RWPE1 (cell line): ENCODE measurements at regions not wholly inside any gene's neighbourhood (a gene's known extent, or its start where the extent isn't known, plus 50 kb on each side); places are given as distances from the start of the nearest gene placed in this dataset.

Source experiments
- CTCF ChIA-PET: fragments of 350-600 bp; sonication (Branson Sonifier 250); formaldehyde crosslinking; extraction: SDS; loops from one replicate; lab custom pipeline; 2021; lab: Yijun Ruan, JAX
- POLR2A ChIA-PET: fragments of 400-600 bp; formaldehyde crosslinking; extraction: SDS; loops from one replicate; lab custom pipeline; 2020; ENCODE audit warnings: antibody characterized with exemption; ENCODE audit not compliant: low non-redundant PET; lab: Yijun Ruan, JAX
- DNase-seq: peaks from one replicate; pipeline ENCODE4 v3.0.0; 2012; ENCODE audit warnings: low spot score
- H3K27ac ChIP-seq: fragments of 450-650 bp; 2 replicates; pipeline ENCODE4 v1.5.1; 2017
- TF ChIP-seq, protein P1 (sequence below): fragments of 450-650 bp; conservative IDR thresholded peaks from 2 replicates; pipeline ENCODE4 v1.5.1; 2017; ENCODE audit warnings: low read depth, mild to moderate bottlenecking

DNA sequence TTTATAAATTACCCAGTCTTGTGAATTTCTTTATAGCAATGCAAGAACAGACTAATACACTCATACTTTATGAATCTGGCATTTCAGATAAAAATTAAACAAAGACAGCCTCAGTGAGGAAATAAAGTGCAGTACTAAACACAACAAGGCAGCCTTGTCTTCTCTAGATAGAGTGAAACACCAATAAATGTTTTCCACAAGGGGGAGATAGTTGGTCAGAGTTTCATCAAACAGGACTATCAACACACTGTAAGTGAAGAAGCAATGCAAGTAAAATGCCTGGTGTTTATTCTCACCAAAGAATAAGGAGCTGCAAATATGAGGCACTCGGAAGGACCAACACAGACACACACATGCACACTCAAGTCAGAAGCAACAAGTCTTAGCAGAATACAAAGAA, 62.8 kb downstream of the FAM9B start:
- CTCF ChIA-PET: interaction anchor here (0.7 kb wide), 1 partner anchor 737 kb away, joined by 3 read pairs; no protein-coding TSS in a partner anchor
- H3K27ac ChIP-seq: no peak overlapping the region
- POLR2A ChIA-PET: no interaction called here
- TF ChIP-seq, protein P1, sequence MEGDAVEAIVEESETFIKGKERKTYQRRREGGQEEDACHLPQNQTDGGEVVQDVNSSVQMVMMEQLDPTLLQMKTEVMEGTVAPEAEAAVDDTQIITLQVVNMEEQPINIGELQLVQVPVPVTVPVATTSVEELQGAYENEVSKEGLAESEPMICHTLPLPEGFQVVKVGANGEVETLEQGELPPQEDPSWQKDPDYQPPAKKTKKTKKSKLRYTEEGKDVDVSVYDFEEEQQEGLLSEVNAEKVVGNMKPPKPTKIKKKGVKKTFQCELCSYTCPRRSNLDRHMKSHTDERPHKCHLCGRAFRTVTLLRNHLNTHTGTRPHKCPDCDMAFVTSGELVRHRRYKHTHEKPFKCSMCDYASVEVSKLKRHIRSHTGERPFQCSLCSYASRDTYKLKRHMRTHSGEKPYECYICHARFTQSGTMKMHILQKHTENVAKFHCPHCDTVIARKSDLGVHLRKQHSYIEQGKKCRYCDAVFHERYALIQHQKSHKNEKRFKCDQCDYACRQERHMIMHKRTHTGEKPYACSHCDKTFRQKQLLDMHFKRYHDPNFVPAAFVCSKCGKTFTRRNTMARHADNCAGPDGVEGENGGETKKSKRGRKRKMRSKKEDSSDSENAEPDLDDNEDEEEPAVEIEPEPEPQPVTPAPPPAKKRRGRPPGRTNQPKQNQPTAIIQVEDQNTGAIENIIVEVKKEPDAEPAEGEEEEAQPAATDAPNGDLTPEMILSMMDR: peak; percentile 21
- DNase-seq: peak; percentile 8

DNA sequence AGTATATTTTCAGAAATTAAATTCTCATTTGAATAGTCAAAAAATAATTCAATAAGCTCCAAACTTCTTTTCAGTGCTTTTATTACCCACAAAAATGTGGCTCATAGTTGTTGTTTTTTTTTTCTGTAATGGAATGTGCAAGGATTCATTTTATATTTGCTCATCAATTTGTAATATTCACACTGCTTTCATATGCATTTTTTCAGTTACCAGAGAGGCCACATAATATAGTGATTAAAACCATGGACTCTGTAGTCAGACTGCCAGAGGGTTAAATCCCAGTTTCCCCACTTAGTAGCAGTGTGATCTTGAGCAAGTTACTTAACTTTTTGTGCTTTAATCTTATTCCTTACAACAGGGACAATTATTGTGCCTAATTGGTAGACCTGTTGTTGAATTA, 64.5 kb downstream of the FAM9B start:
- TF ChIP-seq, protein P1: no peak
- H3K27ac ChIP-seq: no peak overlapping the region
- CTCF ChIA-PET: interaction anchor here (0.6 kb wide), 1 partner anchor 324 kb away, joined by 3 read pairs; no protein-coding TSS in a partner anchor
- POLR2A ChIA-PET: no interaction called here
- DNase-seq: no peak

DNA sequence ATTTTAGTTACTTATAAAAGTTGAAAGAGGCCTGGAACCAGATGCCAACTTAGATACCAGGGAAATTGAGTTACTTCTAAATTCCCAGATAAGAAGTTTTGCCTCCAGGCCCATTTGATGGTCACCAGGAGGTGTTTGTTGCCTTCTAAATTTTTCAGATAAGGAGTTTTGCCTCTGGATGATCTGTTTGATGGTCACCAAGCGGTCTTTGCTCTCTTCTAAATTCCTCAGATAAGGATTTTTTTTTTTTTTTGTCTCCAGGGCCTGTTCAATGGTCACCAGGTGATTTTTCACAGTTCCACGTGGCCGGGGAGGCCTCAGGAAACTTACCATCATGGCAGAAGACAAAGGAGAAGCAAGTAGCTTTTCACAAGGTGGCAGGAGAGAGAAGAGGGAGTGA, 66.5 kb downstream of the FAM9B start:
- POLR2A ChIA-PET: no interaction called here

DNA sequence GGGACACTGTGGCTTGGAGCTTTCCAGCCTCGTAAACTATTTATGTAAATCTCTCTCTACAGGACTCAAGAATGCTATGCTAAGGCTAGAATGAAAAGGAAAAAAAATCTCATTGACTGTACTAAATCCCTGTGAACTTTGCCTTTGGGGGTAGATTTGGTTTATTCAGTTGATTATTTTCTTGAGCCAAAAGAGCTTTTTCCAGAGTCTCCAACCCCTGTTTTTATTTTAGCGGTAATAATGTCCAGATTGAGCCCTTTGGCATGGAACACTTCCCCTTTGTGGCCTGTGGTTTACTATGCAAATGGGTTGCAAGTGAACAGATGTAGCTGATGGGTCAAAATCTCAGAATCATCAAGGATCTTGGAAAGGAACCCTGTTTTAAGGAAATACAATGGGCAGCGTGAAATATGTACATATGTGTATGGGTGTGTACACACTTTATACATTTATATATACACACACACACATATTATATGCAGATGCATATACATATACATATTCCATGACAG, 72.9 kb downstream of the FAM9B start:
- TF ChIP-seq, protein P1: no peak
- no peak overlapping the region for H3K27ac ChIP-seq
- POLR2A ChIA-PET: no interaction called here
- no peak for DNase-seq
- CTCF ChIA-PET: no interaction called here

More for the DNA sequence above, 66.5 kb downstream of the FAM9B start:
- H3K27ac ChIP-seq: no peak overlapping the region
- CTCF ChIA-PET: interaction anchor here (0.9 kb wide), 1 partner anchor 159 kb away, joined by 3 read pairs; no protein-coding TSS in a partner anchor
- TF ChIP-seq, protein P1: no peak
- DNase-seq: no peak

DNA sequence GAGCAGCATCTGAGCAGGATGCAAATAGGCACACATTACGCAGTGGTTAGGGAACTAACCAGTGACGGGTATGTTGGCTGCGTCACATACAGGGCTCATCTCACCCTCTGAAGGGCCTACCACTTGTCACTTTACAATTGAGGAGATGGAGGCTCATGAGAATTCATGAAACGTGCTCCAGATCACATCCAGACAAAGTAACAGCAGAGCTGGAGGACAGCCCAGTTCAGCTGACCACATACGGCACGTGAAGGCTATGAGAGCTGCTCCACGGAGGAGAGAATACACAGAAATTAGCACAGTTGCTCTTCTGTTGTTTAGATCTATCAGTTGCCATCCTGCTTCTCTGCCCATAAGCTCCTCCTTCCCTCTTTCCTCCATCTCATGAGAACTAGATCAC, 78.4 kb downstream of the FAM9B start:
- CTCF ChIA-PET: no interaction called here
- no peak for DNase-seq
- H3K27ac ChIP-seq: no peak overlapping the region
- TF ChIP-seq, protein P1: no peak
- POLR2A ChIA-PET: no interaction called here

DNA sequence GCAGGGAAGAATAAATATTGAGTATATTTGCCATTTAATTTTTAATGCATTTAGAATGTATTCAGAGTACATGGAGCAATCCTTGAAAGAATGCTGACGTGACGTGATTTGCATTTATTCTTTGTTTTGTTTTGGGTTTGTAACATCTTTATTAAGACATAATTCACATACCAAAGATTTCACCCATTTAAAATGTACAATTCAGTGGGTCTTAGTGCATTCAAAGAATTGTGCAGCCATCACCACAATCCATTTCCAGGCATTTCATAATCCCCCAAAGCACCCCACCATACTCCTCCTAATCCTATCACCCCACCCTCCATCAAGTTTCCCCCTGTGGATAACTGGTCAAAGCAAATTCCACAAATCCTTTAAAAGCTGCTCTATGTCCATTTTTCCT, 87.4 kb downstream of the FAM9B start:
- no peak for DNase-seq
- POLR2A ChIA-PET: no interaction called here
- CTCF ChIA-PET: no interaction called here
- TF ChIP-seq, protein P1: no peak
- no peak overlapping the region for H3K27ac ChIP-seq
